ENCODE measurements at regions not wholly inside any gene's neighbourhood (a gene's known extent, or its start where the extent isn't known, plus 50 kb on each side); places are given as distances from the start of the nearest gene placed in this dataset.

- DNase-seq: no peak
- Histone ChIP-seq H3K36me3 (no peaks in the 10 kb centered on the region), H3K27ac (no peak overlapping the region), H3K27me3 (no peaks in the 10 kb centered on the region), H3K4me3 (no peak overlapping the region), H3K9me3 (no peaks in the 10 kb centered on the region), H3K4me1 (peaks cover 0 to 7% (median 0%) of the 10 kb centered on the region in 4 donors)
- TF ChIP-seq POLR2A (IDR thresholded peaks at IDR 0.05) (no peak), CTCF (IDR thresholded peaks at IDR 0.05) (no peak)
These were observed 176.1 kb downstream of the VAPA start for GRCh38 chr18:10089881-10090280.

GRCh38 chr18:10090668-10091067 is 176.9 kb downstream of the VAPA start:
- no peak for DNase-seq
- Histone ChIP-seq H3K9me3 (no peaks in the 10 kb centered on the region), H3K27ac (no peak overlapping the region), H3K4me1 (peaks cover 0 to under 1% (median 0%) of the 10 kb centered on the region in 4 donors), H3K27me3 (no peaks in the 10 kb centered on the region), H3K4me3 (no peak overlapping the region), H3K36me3 (no peaks in the 10 kb centered on the region)
- TF ChIP-seq CTCF (IDR thresholded peaks at IDR 0.05): no peak
- no peak for TF ChIP-seq POLR2A (IDR thresholded peaks at IDR 0.05)

GRCh38 chr18:10093445-10093844 is 179.6 kb downstream of the VAPA start:
- no peak for TF ChIP-seq CTCF (IDR thresholded peaks at IDR 0.05)
- TF ChIP-seq POLR2A (IDR thresholded peaks at IDR 0.05): no peak
- H3K4me3 ChIP-seq: no peak overlapping the region
- H3K36me3 ChIP-seq: no peaks in the 10 kb centered on the region
- no peak for DNase-seq
- no peaks in the 10 kb centered on the region for H3K27me3 ChIP-seq
- H3K4me1 ChIP-seq: no peaks in the 10 kb centered on the region
- no peak overlapping the region for H3K27ac ChIP-seq
- no peaks in the 10 kb centered on the region for H3K9me3 ChIP-seq

- no peak for DNase-seq
- Histone ChIP-seq H3K27me3 (no peaks in the 10 kb centered on the region), H3K4me3 (no peak overlapping the region), H3K4me1 (no peaks in the 10 kb centered on the region), H3K36me3 (no peaks in the 10 kb centered on the region), H3K27ac (no peak overlapping the region), H3K9me3 (no peaks in the 10 kb centered on the region)
- TF ChIP-seq POLR2A (IDR thresholded peaks at IDR 0.05): no peak
- no peak for TF ChIP-seq CTCF (IDR thresholded peaks at IDR 0.05)
These were observed 180.3 kb downstream of the VAPA start for GRCh38 chr18:10094154-10094553.

DNA sequence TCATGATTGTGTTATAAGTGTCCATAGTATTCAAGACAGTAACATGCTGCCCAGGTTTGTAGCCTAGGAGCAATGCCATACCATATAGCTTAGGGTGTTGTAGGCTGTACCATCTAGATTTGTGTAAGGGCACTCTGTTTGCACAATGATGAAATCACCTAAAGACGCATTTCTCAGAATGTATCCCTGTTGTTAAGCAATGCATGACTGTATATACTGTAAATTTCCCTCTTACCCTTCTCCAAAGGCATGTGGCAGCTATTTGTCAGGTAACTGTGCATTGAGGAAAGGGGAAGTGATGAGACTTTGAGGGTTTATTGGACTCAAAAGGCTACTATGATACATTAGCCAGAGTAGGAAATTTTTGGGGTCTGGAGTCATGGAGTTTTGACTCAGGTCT is 180.8 kb downstream of the VAPA start:
- Histone ChIP-seq H3K4me3 (no peak overlapping the region), H3K9me3 (no peaks in the 10 kb centered on the region), H3K27me3 (no peaks in the 10 kb centered on the region), H3K4me1 (no peaks in the 10 kb centered on the region), H3K27ac (no peak overlapping the region), H3K36me3 (no peaks in the 10 kb centered on the region)
- no peak for DNase-seq
- no peak for TF ChIP-seq POLR2A (IDR thresholded peaks at IDR 0.05)
- no peak for TF ChIP-seq CTCF (IDR thresholded peaks at IDR 0.05)

- no peak overlapping the region for H3K4me3 ChIP-seq
- no peak overlapping the region for H3K27ac ChIP-seq
- no peak for TF ChIP-seq POLR2A (IDR thresholded peaks at IDR 0.05)
- TF ChIP-seq CTCF (IDR thresholded peaks at IDR 0.05): no peak
- no peaks in the 10 kb centered on the region for H3K36me3 ChIP-seq
- DNase-seq: no peak
- H3K9me3 ChIP-seq: no peaks in the 10 kb centered on the region
- H3K4me1 ChIP-seq: no peaks in the 10 kb centered on the region
- no peaks in the 10 kb centered on the region for H3K27me3 ChIP-seq
These were observed 181.5 kb downstream of the VAPA start for GRCh38 chr18:10095356-10095755.
